CD4-positive, alpha-beta T cell treated with Interleukin-21 for 1 hour (primary cell): ENCODE measurements at regions not wholly inside any gene's neighbourhood (a gene's known extent, or its start where the extent isn't known, plus 50 kb on each side); places are given as distances from the start of the nearest gene placed in this dataset.

ENCODE experiments used
- DNase-seq: peaks from one replicate; pipeline ENCODE4 v3.0.0-alpha.2; 2020

GRCh38 chr20:56932575-56933330 lies 303.6 kb downstream of the TFAP2C start:
- no peak for DNase-seq

GRCh38 chr20:56933331-56933698 lies 304.2 kb downstream of the TFAP2C start:
- no peak for DNase-seq

- DNase-seq: no peak
Observed at GRCh38 chr20:56934888-56935287, 305.8 kb downstream of the TFAP2C start.

GRCh38 chr20:56940466-56940865 lies 311.4 kb downstream of the TFAP2C start:
- DNase-seq: no peak

- DNase-seq: no peak
Observed at GRCh38 chr20:56941101-56941686, 312.1 kb downstream of the TFAP2C start.

GRCh38 chr20:56943946-56944945 lies 315.1 kb downstream of the TFAP2C start:
- no peak for DNase-seq

- DNase-seq: no peak
Observed at GRCh38 chr20:56945057-56945456, 316.0 kb downstream of the TFAP2C start.

- DNase-seq: no peak
Observed at GRCh38 chr20:56945901-56946300, 316.8 kb downstream of the TFAP2C start.

- DNase-seq: no peak
Observed at GRCh38 chr20:56949318-56949717, 317.1 kb downstream of the BMP7 start.

GRCh38 chr20:56952258-56953047 lies 314.0 kb downstream of the BMP7 start:
- no peak for DNase-seq

- DNase-seq: no peak
Observed at GRCh38 chr20:56953048-56953586, 313.3 kb downstream of the BMP7 start.

- no peak for DNase-seq
Observed at GRCh38 chr20:56954797-56955196, 311.6 kb downstream of the BMP7 start.

- DNase-seq: no peak
Observed at GRCh38 chr20:56955680-56956079, 310.8 kb downstream of the BMP7 start.

- DNase-seq: no peak
Observed at GRCh38 chr20:56956534-56956933, 309.9 kb downstream of the BMP7 start.

GRCh38 chr20:56957737-56958553 lies 308.5 kb downstream of the BMP7 start:
- DNase-seq: no peak

GRCh38 chr20:56964901-56965300 lies 301.5 kb downstream of the BMP7 start:
- no peak for DNase-seq

GRCh38 chr20:56967916-56968315 lies 298.5 kb downstream of the BMP7 start:
- DNase-seq: no peak

GRCh38 chr20:56968376-56969048 lies 297.9 kb downstream of the BMP7 start:
- no peak for DNase-seq

- DNase-seq: no peak
Observed at GRCh38 chr20:56974499-56975250, 291.8 kb downstream of the BMP7 start.

- no peak for DNase-seq
Observed at GRCh38 chr20:56975838-56976237, 290.6 kb downstream of the BMP7 start.
